Ovary (tissue), 7 donors: ENCODE measurements at regions not wholly inside any gene's neighbourhood (a gene's known extent, or its start where the extent isn't known, plus 50 kb on each side); places are given as distances from the start of the nearest gene placed in this dataset.

Experiments used
- DNase-seq, 5 donors: peaks; one replicate each; pipeline ENCODE4 v3.0.0-alpha.2; 2019 to 2020
- H3K27ac ChIP-seq, 2 donors: fragments of 200-600 bp; one replicate each; pipeline versions ENCODE4 v1.5.1 to v1.8.0; 2019 to 2022
- H3K27me3 ChIP-seq: fragments of 200-600 bp; one replicate; pipeline ENCODE4 v1.8.0; 2022
- H3K36me3 ChIP-seq: fragments of 200-600 bp; sonication (generic); one replicate; pipeline ENCODE4 v1.5.1; 2019
- H3K4me1 ChIP-seq: one replicate; pipeline ENCODE4 v1.8.1; 2013; ENCODE audit warnings: mild to moderate bottlenecking, moderate library complexity; ENCODE audit not compliant: insufficient read depth
- H3K4me3 ChIP-seq: fragments of 200-600 bp; sonication (generic); one replicate; pipeline ENCODE4 v1.5.1; 2017
- H3K9me3 ChIP-seq, 2 donors: fragments of 200-600 bp in 1 of 2; sonication (generic) in 1 of 2; one replicate each; pipeline versions ENCODE4 v1.5.1 to v1.8.1; 2013 to 2019; ENCODE audit warnings: mild to moderate bottlenecking in 1 of 2, moderate library complexity in 1 of 2
- EP300 ChIP-seq: sonication (generic); formaldehyde crosslinking; IDR thresholded peaks from one replicate; pipeline ENCODE4 v1.6.1; 2017; ENCODE audit warnings: antibody characterized with exemption
- POLR2A ChIP-seq: fragments of 450-650 bp; IDR thresholded peaks from one replicate; pipeline ENCODE4 v1.6.1; 2017; ENCODE audit warnings: antibody characterized with exemption, mild to moderate bottlenecking, moderate library complexity
- WGBS, 3 donors: extraction: QIAGEN DNeasy Blood & Tissue Kit in 1 of 3; methylation state at CpG; one replicate each; pipeline versions ENCODE4 v1.1.5 to v1.1.7; 2013 to 2017; 5-methylcytosine and 5-hydroxymethylcytosine counted together
- intact Hi-C, 4 donors: fragments of 100-400 bp; cut with DNase I; formaldehyde crosslinking; loops; one replicate each; pipeline versions ENCODE4 v1.11.0 to v1.15.1; 2022 to 2023
- TF ChIP-seq, protein P1 (sequence below), 3 donors: fragments of 450-650 bp in 2 of 3; fragments of 200-600 bp in 1 of 3; IDR thresholded peaks; one replicate each; pipeline versions ENCODE4 v1.5.1 to v1.8.0; 2016 to 2022; ENCODE audit warnings: antibody characterized with exemption in 3 of 3, mild to moderate bottlenecking in 1 of 3
- donor health status: DM: no; HTN: no; CAD: no; lungs with moderate emphysema.
- donor health status: DM: no; HTN: no; CAD: no.
- donor health status: Bipolar disorder and iron deficiency.
- donor health status: DM: no; HTN: no; CAD: no.
- donor health status: DM: yes; HTN: yes; CAD: no.

DNA sequence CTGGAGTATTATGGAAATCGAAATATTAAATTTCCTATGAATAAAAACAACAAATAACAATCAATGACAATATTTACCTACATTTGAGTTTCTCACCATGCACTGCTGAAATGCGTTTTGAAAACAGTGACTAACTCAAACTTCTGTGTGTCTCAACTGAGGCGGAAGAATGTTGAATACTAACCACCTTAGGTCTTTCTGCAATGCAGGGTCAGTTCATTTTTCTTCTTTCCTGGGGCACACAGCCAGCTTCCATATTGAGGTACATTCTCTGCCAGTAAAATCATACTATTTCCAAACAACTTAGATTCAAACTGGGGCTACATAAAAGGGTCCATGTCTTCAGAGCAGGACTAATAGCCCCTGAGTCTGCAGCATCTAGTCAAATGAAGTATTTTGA, 310.1 kb downstream of the UTRN start:
- 64 to 96% (median 77%) methylated on average over 3 of the region's 3 CpGs for WGBS, 3 donors
- intact Hi-C loops, result no loop called here
- TF ChIP-seq EP300 (no peak), POLR2A (no peak)
- TF ChIP-seq, protein P1, sequence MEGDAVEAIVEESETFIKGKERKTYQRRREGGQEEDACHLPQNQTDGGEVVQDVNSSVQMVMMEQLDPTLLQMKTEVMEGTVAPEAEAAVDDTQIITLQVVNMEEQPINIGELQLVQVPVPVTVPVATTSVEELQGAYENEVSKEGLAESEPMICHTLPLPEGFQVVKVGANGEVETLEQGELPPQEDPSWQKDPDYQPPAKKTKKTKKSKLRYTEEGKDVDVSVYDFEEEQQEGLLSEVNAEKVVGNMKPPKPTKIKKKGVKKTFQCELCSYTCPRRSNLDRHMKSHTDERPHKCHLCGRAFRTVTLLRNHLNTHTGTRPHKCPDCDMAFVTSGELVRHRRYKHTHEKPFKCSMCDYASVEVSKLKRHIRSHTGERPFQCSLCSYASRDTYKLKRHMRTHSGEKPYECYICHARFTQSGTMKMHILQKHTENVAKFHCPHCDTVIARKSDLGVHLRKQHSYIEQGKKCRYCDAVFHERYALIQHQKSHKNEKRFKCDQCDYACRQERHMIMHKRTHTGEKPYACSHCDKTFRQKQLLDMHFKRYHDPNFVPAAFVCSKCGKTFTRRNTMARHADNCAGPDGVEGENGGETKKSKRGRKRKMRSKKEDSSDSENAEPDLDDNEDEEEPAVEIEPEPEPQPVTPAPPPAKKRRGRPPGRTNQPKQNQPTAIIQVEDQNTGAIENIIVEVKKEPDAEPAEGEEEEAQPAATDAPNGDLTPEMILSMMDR (IDR thresholded peaks at IDR 0.05), result no peak
- no peaks in the 10 kb centered on the region for H3K36me3 ChIP-seq
- no peaks in the 10 kb centered on the region for H3K9me3 ChIP-seq
- no peaks in the 10 kb centered on the region for H3K4me1 ChIP-seq
- H3K27me3 ChIP-seq, result no peaks in the 10 kb centered on the region
- no peak for DNase-seq
- no peak overlapping the region for H3K27ac ChIP-seq
- H3K4me3 ChIP-seq, result no peak overlapping the region

DNA sequence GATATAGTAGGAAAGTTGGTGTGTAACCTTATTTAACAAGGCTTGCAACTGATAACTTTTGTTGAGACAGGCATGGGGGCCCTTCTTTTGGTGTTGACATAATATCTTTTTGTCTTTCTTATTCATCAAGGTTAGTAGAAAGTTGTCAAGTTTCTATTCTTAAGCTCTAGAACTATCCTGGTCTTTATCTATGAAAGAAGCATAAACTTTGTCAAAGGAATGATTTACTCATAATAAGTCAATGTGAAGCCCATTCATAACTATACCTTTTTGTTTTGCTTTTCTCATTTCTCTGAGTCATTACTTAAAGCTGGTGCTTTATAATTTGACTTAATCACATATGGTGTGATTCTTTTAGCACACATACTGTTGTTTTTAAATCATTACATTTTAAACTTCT, 312.4 kb downstream of the UTRN start:
- Histone ChIP-seq H3K4me1 (no peaks in the 10 kb centered on the region), H3K27me3 (no peaks in the 10 kb centered on the region), H3K27ac (no peak overlapping the region), H3K9me3 (no peaks in the 10 kb centered on the region), H3K4me3 (no peak overlapping the region), H3K36me3 (no peaks in the 10 kb centered on the region)
- no peak for TF ChIP-seq POLR2A
- TF ChIP-seq EP300, result no peak
- TF ChIP-seq, protein P1 (IDR thresholded peaks at IDR 0.05), result no peak
- DNase-seq, result no peak
- intact Hi-C loops, result no loop called here

DNA sequence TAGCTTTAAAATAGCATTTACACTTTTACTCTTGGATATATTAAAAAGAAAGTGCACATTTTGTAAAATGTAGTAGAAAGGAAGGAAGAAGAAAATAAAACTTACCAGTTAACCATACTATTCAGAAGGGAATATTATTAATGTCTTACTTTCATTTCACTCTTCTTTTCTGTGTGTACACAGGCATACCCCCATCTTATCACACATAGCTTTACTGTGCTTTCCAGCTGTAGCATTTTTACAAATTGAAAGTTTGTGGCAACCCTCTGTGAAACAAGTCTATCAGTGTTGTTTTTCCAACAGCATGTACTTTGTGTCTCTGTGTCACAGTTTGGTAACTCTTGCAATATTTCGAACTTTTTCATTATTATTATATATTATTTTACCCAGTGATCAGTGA, 314.5 kb downstream of the UTRN start:
- no peaks in the 10 kb centered on the region for H3K9me3 ChIP-seq
- no peaks in the 10 kb centered on the region for H3K4me1 ChIP-seq
- no peaks in the 10 kb centered on the region for H3K27me3 ChIP-seq
- no peaks in the 10 kb centered on the region for H3K36me3 ChIP-seq
- 98 to 100% (median 100%) methylated on average over 1 of the region's 1 CpG for WGBS, 3 donors
- no peak overlapping the region for H3K4me3 ChIP-seq
- TF ChIP-seq, protein P1 (IDR thresholded peaks at IDR 0.05), result no peak
- TF ChIP-seq EP300 (no peak), POLR2A (no peak)
- no peak for DNase-seq
- intact Hi-C loops, result no loop called here
- H3K27ac ChIP-seq, result no peak overlapping the region

DNA sequence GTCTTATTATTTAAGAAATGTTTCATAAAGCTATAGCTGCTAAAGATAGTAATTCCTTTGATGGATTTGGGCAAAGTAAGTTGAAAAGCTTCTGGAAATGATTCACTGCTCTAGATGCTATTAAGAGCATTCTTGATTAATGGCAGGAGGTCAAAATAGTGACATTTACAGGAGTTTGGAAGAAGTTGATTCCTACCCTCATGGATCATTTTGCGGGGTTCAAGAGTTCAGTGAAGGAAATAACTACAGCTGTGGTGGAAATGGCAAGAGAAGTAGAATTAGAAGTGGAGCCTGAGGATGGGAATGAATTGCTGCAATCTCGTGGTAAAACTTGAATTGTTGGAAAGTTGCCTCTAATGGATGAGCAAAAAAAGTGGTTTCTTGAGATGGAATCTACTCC, 316.1 kb downstream of the UTRN start:
- Histone ChIP-seq H3K27me3 (no peaks in the 10 kb centered on the region), H3K4me3 (no peak overlapping the region), H3K27ac (no peak overlapping the region), H3K36me3 (no peaks in the 10 kb centered on the region), H3K4me1 (no peaks in the 10 kb centered on the region), H3K9me3 (no peaks in the 10 kb centered on the region)
- DNase-seq, result no peak
- intact Hi-C loops, result no loop called here
- TF ChIP-seq, protein P1 (IDR thresholded peaks at IDR 0.05), result no peak
- TF ChIP-seq POLR2A (no peak), EP300 (no peak)
- 88 to 96% (median 91%) methylated on average over 2 of the region's 2 CpGs for WGBS, 3 donors
